Smooth muscle cell (in vitro differentiated cells): ENCODE measurements at regions not wholly inside any gene's neighbourhood (a gene's known extent, or its start where the extent isn't known, plus 50 kb on each side); places are given as distances from the start of the nearest gene placed in this dataset.

Source experiments
- DNase-seq: peaks from one replicate; lab custom pipeline; 2025; ENCODE audit not compliant: unreplicated experiment; lab: John Stamatoyannopoulos, UW
- H2AFZ ChIP-seq: fragments of 200-600 bp; sonication (generic); 2 replicates; pipeline ENCODE4 v1.6.0; 2016; ENCODE audit warnings: antibody characterized with exemption, low read depth, mild to moderate bottlenecking
- H3F3A ChIP-seq: fragments of 200-600 bp; sonication (generic); 2 replicates; pipeline ENCODE4 v1.6.0; 2017; ENCODE audit warnings: antibody characterized with exemption, low read depth
- H3K27ac ChIP-seq: fragments of 200-600 bp; sonication (generic); 2 replicates; pipeline ENCODE4 v1.5.1; 2016; ENCODE audit warnings: low read depth, mild to moderate bottlenecking
- H3K27me3 ChIP-seq: fragments of 200-600 bp; sonication (generic); 2 replicates; pipeline ENCODE4 v1.6.1; 2016; ENCODE audit warnings: low read depth, mild to moderate bottlenecking
- H3K36me3 ChIP-seq: fragments of 200-600 bp; sonication (generic); 2 replicates; pipeline ENCODE4 v1.5.1; 2016; ENCODE audit warnings: low read depth
- H3K4me1 ChIP-seq: fragments of 200-600 bp; sonication (generic); 2 replicates; pipeline ENCODE4 v1.5.1; 2016; ENCODE audit warnings: low read depth
- H3K4me2 ChIP-seq: fragments of 200-600 bp; sonication (generic); 2 replicates; pipeline ENCODE4 v1.6.0; 2016; ENCODE audit warnings: mild to moderate bottlenecking
- H3K4me3 ChIP-seq: fragments of 200-600 bp; sonication (generic); 2 replicates; pipeline ENCODE4 v1.5.1; 2016; ENCODE audit warnings: mild to moderate bottlenecking
- H3K79me2 ChIP-seq: fragments of 200-600 bp; sonication (generic); 2 replicates; pipeline ENCODE4 v1.6.0; 2016; ENCODE audit warnings: low read depth, mild to moderate bottlenecking
- H3K9ac ChIP-seq: fragments of 200-600 bp; sonication (generic); 2 replicates; pipeline ENCODE4 v1.6.0; 2016; ENCODE audit warnings: low read depth
- H3K9me3 ChIP-seq: fragments of 200-600 bp; sonication (generic); replicated peaks from 2 replicates; pipeline ENCODE4 v1.5.1; 2016; ENCODE audit warnings: low read depth
- H4K20me1 ChIP-seq: fragments of 200-600 bp; sonication (generic); 2 replicates; pipeline ENCODE4 v1.6.0; 2016; ENCODE audit warnings: low read depth
- TF ChIP-seq, protein P1 (sequence below): fragments of 200-600 bp; sonication (generic); IDR thresholded peaks from 2 replicates; pipeline ENCODE4 v1.5.1; 2017; ENCODE audit warnings: borderline replicate concordance, mild to moderate bottlenecking, antibody characterized with exemption; ENCODE audit not compliant: insufficient read depth, poor library complexity, severe bottlenecking

DNA sequence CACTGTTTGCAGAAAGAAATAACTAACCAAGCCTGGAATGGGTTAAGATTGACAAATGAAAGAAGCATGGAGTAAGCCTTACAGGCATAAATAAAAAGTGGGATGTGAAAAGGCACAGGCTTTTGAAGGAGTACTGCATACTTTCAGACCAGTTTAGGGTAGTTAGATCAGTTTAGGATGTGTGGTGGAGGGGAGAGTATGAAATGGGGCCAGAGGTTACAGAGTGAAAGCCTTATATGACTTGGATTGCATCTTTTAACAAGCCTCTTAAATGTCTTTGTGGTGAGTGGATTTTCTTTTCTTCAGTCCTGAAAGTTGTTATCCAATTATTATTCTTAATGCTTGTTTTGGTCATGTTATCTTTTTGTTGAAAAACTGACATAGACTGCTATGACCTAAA, 52.2 kb upstream of the TRHDE start:
- no peak overlapping the region for H3K4me3 ChIP-seq
- no peaks in the 10 kb centered on the region for H3K9me3 ChIP-seq
- no peak for DNase-seq
- H3K79me2 ChIP-seq = no peaks in the 10 kb centered on the region
- no peaks in the 10 kb centered on the region for H3K4me1 ChIP-seq
- no peaks in the 10 kb centered on the region for H4K20me1 ChIP-seq
- no peaks in the 10 kb centered on the region for H3K27me3 ChIP-seq
- no peak overlapping the region for H3K4me2 ChIP-seq
- H3K36me3 ChIP-seq = no peaks in the 10 kb centered on the region
- TF ChIP-seq, protein P1, sequence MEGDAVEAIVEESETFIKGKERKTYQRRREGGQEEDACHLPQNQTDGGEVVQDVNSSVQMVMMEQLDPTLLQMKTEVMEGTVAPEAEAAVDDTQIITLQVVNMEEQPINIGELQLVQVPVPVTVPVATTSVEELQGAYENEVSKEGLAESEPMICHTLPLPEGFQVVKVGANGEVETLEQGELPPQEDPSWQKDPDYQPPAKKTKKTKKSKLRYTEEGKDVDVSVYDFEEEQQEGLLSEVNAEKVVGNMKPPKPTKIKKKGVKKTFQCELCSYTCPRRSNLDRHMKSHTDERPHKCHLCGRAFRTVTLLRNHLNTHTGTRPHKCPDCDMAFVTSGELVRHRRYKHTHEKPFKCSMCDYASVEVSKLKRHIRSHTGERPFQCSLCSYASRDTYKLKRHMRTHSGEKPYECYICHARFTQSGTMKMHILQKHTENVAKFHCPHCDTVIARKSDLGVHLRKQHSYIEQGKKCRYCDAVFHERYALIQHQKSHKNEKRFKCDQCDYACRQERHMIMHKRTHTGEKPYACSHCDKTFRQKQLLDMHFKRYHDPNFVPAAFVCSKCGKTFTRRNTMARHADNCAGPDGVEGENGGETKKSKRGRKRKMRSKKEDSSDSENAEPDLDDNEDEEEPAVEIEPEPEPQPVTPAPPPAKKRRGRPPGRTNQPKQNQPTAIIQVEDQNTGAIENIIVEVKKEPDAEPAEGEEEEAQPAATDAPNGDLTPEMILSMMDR = no peak
- no peaks in the 10 kb centered on the region for H3F3A ChIP-seq
- H3K27ac ChIP-seq = no peak overlapping the region
- H2AFZ ChIP-seq = no peak overlapping the region
- H3K9ac ChIP-seq = no peak overlapping the region
